ENCODE measurements at regions not wholly inside any gene's neighbourhood (a gene's known extent, or its start where the extent isn't known, plus 50 kb on each side); places are given as distances from the start of the nearest gene placed in this dataset.

DNA sequence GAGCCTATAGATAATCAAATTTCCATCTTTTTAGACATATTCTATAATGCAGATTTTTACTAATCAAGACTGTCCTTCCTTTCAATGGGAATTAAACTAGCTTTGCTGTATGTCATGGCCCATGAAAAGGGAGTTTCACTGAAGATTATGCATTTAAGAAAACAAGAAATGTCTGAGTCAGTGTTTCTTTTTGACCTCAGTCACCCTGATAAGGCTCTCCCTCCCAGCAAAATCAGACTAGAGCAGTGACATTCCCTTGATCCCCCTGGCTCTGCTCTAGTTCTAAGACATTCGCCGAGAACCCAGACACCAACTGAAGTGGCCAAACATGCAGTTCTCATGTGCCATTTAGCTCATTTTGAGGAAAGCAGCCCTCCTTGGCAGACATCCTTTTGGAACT lies 442.0 kb downstream of the ACTL7B start (continued):
- TF ChIP-seq EGR1 (IDR thresholded peaks at IDR 0.05; ENCODE audit: low read depth in 2 of 2), result no peak

- TF ChIP-seq, protein P1, sequence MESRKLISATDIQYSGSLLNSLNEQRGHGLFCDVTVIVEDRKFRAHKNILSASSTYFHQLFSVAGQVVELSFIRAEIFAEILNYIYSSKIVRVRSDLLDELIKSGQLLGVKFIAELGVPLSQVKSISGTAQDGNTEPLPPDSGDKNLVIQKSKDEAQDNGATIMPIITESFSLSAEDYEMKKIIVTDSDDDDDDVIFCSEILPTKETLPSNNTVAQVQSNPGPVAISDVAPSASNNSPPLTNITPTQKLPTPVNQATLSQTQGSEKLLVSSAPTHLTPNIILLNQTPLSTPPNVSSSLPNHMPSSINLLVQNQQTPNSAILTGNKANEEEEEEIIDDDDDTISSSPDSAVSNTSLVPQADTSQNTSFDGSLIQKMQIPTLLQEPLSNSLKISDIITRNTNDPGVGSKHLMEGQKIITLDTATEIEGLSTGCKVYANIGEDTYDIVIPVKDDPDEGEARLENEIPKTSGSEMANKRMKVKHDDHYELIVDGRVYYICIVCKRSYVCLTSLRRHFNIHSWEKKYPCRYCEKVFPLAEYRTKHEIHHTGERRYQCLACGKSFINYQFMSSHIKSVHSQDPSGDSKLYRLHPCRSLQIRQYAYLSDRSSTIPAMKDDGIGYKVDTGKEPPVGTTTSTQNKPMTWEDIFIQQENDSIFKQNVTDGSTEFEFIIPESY (IDR thresholded peaks at IDR 0.05), result no peak
- no peak for TF ChIP-seq RAD21 (IDR thresholded peaks at IDR 0.05)
- TF ChIP-seq NR2F2 (IDR thresholded peaks at IDR 0.05), result no peak
- no peak for TF ChIP-seq MAX (IDR thresholded peaks at IDR 0.05)
- no peak for TF ChIP-seq CTCF (IDR thresholded peaks at IDR 0.05; ENCODE audit: low read depth, low read length, missing input control)
- TF ChIP-seq EGR1 (IDR thresholded peaks at IDR 0.05; ENCODE audit: low read depth in 2 of 2), result no peak
- TF ChIP-seq JUND (IDR thresholded peaks at IDR 0.05), result no peak
- TF ChIP-seq TAF1 (conservative IDR thresholded peaks at IDR 0.05), result no peak
- Histone ChIP-seq H3K4me1 (ENCODE audit: control insufficient read depth in 4 of 4, insufficient read depth in 4 of 4, low read length in 3 of 4) (no peaks in the 10 kb centered on the region), H3K27me3 (ENCODE audit: control insufficient read depth in 4 of 4, insufficient read depth in 4 of 4, low read length in 3 of 4) (peaks cover 0 to 3% (median 0%) of the 10 kb centered on the region in 4 donors), H3K27ac (ENCODE audit: low read depth in 1 of 2, low read length in 2 of 2) (no peak overlapping the region), H3K4me3 (ENCODE audit: low read depth in 1 of 3, low read length in 3 of 3) (no peak overlapping the region), H3K9ac (ENCODE audit: low read depth in 1 of 2, low read length in 2 of 2) (no peak overlapping the region), H3K9me3 (ENCODE audit: control insufficient read depth in 4 of 4, low read length in 3 of 4) (no peaks in the 10 kb centered on the region), H3K36me3 (ENCODE audit: control insufficient read depth in 4 of 4, insufficient read depth in 3 of 4, low read depth in 1 of 4, low read length in 3 of 4) (no peaks in the 10 kb centered on the region)
- no peak for DNase-seq (ENCODE audit: low spot score)
- 60% methylated on average over 4 of the region's 4 CpGs for WGBS
Observed at GRCh38 chr9:108412755-108413154, 443.0 kb downstream of the ACTL7B start.

GRCh38 chr9:108411632-108412031 lies 444.2 kb downstream of the ACTL7B start:
- TF ChIP-seq REST (IDR thresholded peaks at IDR 0.05) (no peak), JUND (IDR thresholded peaks at IDR 0.05) (no peak), FOXA1 (IDR thresholded peaks at IDR 0.05) (no peak), SP1 (IDR thresholded peaks at IDR 0.05) (no peak), TAF1 (conservative IDR thresholded peaks at IDR 0.05) (no peak), GABPA (IDR thresholded peaks at IDR 0.05 in 1 of 2, conservative IDR thresholded peaks at IDR 0.05 in 1 of 2) (no peak), RAD21 (IDR thresholded peaks at IDR 0.05) (no peak), HNF4G (IDR thresholded peaks at IDR 0.05) (no peak), YY1 (IDR thresholded peaks at IDR 0.05) (no peak), RXRA (IDR thresholded peaks at IDR 0.05) (no peak), MAX (IDR thresholded peaks at IDR 0.05) (no peak), FOXA2 (IDR thresholded peaks at IDR 0.05) (no peak)
- TF ChIP-seq, protein P2, sequence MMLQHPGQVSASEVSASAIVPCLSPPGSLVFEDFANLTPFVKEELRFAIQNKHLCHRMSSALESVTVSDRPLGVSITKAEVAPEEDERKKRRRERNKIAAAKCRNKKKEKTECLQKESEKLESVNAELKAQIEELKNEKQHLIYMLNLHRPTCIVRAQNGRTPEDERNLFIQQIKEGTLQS (IDR thresholded peaks at IDR 0.05), result no peak
- TF ChIP-seq, protein P1 (IDR thresholded peaks at IDR 0.05), result no peak

More at GRCh38 chr9:108411632-108412031, 444.2 kb downstream of the ACTL7B start:
- Histone ChIP-seq H3K27me3 (ENCODE audit: control insufficient read depth in 4 of 4, insufficient read depth in 4 of 4, low read length in 3 of 4) (peaks cover 0 to 3% (median 0%) of the 10 kb centered on the region in 4 donors), H3K4me1 (ENCODE audit: control insufficient read depth in 4 of 4, insufficient read depth in 4 of 4, low read length in 3 of 4) (no peaks in the 10 kb centered on the region), H3K9ac (ENCODE audit: low read depth in 1 of 2, low read length in 2 of 2) (no peak overlapping the region), H3K36me3 (ENCODE audit: control insufficient read depth in 4 of 4, insufficient read depth in 3 of 4, low read depth in 1 of 4, low read length in 3 of 4) (no peaks in the 10 kb centered on the region), H3K4me3 (ENCODE audit: low read depth in 1 of 3, low read length in 3 of 3) (no peak overlapping the region), H3K9me3 (ENCODE audit: control insufficient read depth in 4 of 4, low read length in 3 of 4) (no peaks in the 10 kb centered on the region), H3K27ac (ENCODE audit: low read depth in 1 of 2, low read length in 2 of 2) (no peak overlapping the region)
- WGBS, result 65% methylated on average over 1 of the region's 1 CpG
- no peak for DNase-seq (ENCODE audit: low spot score)
